CD4-positive, alpha-beta T cell treated with Interleukin-2 at 100 ng/mL for 4 hours (primary cell): ENCODE measurements at regions not wholly inside any gene's neighbourhood (a gene's known extent, or its start where the extent isn't known, plus 50 kb on each side); places are given as distances from the start of the nearest gene placed in this dataset.
A peak's percentile ranks its signal among the peaks of the same experiment; 100 is the strongest.
"Not testable (repeated sequence)": the region's sequence is repeated elsewhere in the genome, so short reads cannot be mapped to it uniquely, and the experiment has no call there.

ENCODE experiments used
- DNase-seq: peaks from one replicate; pipeline ENCODE4 v3.0.0-alpha.2; 2020; ENCODE audit warnings: low spot score

DNA sequence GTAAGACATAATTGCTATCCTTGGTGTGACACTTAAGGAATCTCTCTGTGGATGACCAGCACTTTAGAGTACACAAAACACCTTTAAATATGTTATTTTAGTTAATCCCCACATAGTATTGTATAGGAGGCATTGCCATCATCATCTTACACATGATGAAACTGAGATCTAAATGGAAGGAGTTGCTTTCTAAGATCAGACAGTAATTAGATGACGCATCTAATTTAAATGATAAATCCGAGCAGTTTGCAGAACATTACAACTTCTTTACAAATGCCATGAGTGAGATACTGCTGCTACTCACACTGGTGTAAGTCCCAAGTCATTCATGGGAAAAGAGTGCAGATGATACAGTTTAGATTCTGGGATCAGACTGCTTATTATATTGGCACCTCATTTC lies 431.9 kb downstream of the MFSD1 start:
- DNase-seq = no peak

- no peak for DNase-seq
Measured at GRCh38 chr3:159234306-159234705, 432.5 kb downstream of the MFSD1 start.

DNA sequence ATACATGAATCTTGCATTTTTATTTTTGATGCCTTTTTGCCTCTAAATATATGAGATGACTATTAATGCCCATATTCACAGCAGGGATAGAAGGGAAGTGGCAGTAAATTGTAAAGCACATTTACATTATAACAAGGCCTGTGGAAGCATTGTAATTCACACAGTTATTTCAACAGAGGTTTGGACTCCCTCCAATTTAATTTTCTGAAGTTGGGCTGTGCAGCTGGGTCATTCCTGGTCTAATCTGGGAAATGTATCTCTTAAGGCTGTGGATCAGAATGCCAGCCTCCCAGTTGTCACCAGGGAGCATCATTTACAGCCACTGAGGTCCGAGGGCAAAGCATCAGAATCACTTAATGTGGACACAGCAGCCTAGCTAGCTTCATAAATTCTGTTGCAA lies 434.5 kb downstream of the MFSD1 start:
- DNase-seq = no peak

GRCh38 chr3:159237226-159237625 lies 435.4 kb downstream of the MFSD1 start:
- DNase-seq = no peak

- DNase-seq = no peak
Measured at GRCh38 chr3:159238646-159239045, 436.8 kb downstream of the MFSD1 start.

GRCh38 chr3:159239059-159239458 lies 437.2 kb downstream of the MFSD1 start:
- no peak for DNase-seq

GRCh38 chr3:159244933-159245332 lies 443.1 kb downstream of the MFSD1 start:
- DNase-seq = no peak

DNA sequence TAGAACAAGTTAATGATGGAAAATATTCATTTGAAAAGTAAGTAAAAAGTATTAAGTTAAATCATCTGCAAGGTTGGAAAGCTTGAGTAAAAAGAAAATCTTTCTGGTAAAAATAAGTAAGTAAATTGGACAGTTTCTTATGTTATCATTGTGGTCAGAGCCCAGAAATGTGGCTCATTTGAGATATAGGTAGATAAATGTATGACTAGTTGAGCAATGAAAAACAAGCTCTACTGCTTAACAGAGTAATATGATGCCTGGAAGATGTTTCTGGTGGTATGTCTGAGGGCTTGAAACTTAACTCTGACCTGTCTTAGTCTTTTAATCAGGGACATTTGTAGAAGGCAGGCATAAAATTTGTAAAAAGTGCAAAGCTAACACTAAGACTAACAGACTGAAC lies 444.0 kb downstream of the MFSD1 start:
- DNase-seq = no peak

DNA sequence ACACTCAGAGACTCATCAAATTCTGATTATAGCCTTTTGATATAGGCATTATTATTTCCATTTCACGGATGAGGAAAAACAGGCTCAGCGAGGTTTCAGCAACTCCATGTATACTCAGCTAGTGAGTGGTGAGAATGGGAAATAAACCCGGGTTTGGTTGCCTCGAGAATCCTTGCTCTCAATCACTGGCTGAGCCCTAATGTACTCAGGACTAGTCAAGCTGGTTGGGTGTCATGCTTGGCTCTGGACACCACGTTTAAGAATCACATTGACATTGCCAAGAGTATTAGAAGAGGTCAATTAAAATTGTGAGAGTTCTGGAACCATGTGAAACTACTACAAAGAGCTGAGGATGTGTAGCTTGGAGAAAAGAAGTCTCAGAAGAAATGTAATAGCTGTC lies 444.5 kb downstream of the MFSD1 start:
- no peak for DNase-seq

GRCh38 chr3:159249472-159250174 lies 447.8 kb downstream of the MFSD1 start:
- DNase-seq = no peak

DNA sequence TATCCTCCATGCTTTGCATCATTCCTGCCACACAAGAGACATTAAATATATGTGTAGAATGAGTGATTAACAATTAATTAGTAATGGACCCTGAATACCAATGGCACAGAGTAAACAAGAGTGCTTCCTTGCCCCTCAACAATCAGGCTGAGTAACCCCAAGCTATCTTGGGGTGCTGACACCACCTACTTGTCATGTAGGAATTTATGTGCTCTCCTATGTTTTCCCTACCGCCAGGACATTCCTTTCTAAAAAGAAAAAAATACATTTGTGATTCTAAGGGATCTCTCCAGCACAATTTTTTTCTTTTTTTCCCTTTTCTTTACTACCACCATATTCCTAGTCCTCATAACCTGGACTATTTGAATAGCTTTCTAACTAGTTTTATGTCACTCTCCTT lies 449.1 kb downstream of the MFSD1 start:
- DNase-seq = no peak

GRCh38 chr3:159252274-159252673 lies 450.4 kb downstream of the MFSD1 start:
- DNase-seq = no peak

DNA sequence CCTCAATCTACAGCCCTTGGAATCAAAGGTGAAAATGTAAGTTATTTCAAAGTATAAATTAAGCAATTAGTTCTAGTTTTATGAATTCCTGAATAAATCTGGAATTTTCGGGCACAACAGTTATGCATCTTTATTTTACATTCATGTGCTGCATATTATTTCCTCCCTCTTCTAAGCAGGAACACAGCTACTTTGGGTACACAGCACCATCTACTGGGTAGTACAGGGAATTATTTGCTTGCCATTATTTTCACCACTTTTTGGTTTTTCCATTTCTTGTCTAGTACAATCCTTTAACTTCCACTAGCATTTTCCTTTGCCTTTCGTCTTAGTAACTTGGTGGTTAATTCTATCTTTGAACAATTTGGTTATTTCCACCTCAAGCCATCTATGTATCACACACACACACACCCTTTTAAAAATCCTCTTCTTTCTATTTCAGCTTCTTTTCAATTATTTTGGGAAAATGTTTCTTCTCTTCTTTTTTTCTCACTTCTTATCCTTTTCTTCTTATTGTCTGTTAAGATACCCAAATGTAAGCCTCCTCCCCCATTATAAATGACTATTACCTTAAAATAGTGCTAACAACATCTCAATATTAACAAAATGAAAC lies 451.0 kb downstream of the MFSD1 start:
- no peak for DNase-seq

- DNase-seq = no peak
Measured at GRCh38 chr3:159253860-159254259, 452.0 kb downstream of the MFSD1 start.

DNA sequence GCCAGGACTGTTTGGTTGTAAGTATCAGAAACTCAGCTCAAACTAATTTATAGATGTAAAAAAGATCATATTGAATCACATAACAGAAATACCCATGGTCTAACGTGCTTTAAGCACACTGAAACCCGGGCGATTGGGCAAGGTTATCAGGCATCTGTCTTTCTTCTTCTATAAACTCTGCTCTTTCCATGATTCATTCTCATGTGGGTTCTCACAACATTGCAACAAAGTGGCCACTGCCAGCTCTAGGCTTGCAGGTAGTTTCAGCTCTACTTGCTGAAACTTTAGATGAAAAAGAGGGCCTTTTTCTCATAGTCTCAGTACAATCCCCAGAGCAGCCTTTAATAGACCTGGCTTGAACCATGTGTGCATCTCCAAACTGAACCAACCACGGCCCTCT lies 456.1 kb downstream of the MFSD1 start:
- DNase-seq = no peak

DNA sequence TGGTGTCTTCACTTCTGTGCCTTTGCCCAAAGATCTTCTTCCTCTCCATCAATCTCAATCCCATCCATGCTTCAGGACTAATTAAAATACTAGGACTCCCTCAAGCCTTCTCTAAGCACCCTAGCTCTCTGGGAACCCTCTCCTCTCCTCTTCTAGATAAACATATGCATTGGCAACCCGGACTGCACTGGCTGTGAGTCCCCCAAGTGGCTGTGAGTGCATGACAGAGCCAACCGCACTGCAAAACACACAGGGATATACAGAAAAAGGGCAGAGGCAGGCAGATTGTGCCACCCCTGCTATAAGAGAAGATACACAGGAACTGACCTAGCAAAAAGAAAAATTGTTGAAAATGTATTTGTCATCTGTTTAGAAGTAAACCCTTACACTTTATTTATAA lies 457.1 kb downstream of the MFSD1 start:
- DNase-seq = no peak

GRCh38 chr3:159260049-159260662 lies 458.3 kb downstream of the MFSD1 start:
- peak; percentile 40 for DNase-seq

- not testable (repeated sequence) for DNase-seq
Measured at GRCh38 chr3:159261333-159261732, 459.5 kb downstream of the MFSD1 start.

DNA sequence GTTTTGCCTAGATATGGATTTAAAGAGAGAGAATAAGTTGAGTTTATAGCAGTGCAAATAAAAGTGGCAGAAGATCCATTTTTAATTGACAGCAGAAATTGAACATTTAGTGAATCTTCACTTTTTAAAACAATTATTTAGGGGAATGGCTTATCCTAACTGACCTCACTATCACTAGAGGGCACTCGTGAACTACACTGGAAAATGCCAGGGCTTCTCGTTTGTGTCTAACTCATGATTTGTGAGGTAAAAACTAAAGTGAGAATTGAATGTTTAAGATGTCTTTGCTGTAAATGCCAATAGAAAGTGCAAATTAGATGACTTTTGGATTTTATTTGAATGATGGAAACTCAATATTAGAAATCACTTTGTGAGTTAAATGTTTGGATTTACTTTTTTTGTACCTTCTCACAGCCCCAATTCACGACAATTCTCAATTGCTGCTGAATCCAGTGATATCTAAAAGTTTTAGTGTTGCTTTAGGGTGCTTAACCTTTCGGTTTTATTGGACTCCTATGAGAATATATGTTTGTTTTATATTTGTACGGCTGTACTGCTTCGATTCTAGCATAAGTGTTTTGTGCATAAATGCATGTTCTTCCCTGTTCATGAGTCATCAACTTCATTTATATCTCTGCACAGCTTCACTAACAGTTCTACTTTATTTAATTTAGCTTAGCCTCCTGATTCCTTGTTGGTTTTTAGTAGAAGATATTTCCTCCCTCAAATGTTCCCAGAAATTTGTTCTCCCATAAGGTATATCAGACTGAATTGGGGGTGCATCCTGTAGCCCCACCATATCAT lies 462.1 kb downstream of the MFSD1 start:
- DNase-seq = no peak

- DNase-seq = no peak
Measured at GRCh38 chr3:159265705-159266104, 463.9 kb downstream of the MFSD1 start.

GRCh38 chr3:159266779-159267178 lies 464.9 kb downstream of the MFSD1 start:
- no peak for DNase-seq

GRCh38 chr3:159271799-159272512 lies 470.1 kb downstream of the MFSD1 start:
- DNase-seq = no peak
